ENCODE measurements at regions not wholly inside any gene's neighbourhood (a gene's known extent, or its start where the extent isn't known, plus 50 kb on each side); places are given as distances from the start of the nearest gene placed in this dataset.

DNA sequence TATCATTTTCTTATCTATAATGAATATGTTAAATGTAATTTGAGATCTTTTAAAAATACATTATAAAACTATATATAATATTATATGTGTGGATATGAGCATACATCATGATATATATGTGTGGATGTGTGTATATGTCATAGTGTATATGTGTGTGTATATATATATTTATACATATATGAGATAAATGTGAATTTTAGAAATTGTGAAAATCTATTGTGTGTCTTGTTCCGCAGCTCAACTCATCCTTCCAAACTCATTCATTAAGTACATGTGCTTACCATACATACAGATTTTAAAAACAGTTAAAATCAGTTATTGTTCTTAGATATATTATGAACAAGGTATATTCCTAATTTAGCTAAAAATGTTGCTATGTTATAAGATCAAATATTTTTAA, 435.2 kb upstream of the MIR17HG start:
- H3K9me3 Mint-ChIP-seq (ENCODE audit: unreplicated experiment): peaks cover 2% of the 10 kb centered on the region
- H3K36me3 Mint-ChIP-seq (ENCODE audit: unreplicated experiment): no peaks in the 10 kb centered on the region
- no peak overlapping the region for H3K4me3 Mint-ChIP-seq (ENCODE audit: unreplicated experiment)
- H3K4me1 Mint-ChIP-seq (ENCODE audit: low read depth, unreplicated experiment): no peaks in the 10 kb centered on the region
- peaks cover 3% of the 10 kb centered on the region for H3K27me3 Mint-ChIP-seq (ENCODE audit: unreplicated experiment)
- TF ChIP-seq, protein P1, sequence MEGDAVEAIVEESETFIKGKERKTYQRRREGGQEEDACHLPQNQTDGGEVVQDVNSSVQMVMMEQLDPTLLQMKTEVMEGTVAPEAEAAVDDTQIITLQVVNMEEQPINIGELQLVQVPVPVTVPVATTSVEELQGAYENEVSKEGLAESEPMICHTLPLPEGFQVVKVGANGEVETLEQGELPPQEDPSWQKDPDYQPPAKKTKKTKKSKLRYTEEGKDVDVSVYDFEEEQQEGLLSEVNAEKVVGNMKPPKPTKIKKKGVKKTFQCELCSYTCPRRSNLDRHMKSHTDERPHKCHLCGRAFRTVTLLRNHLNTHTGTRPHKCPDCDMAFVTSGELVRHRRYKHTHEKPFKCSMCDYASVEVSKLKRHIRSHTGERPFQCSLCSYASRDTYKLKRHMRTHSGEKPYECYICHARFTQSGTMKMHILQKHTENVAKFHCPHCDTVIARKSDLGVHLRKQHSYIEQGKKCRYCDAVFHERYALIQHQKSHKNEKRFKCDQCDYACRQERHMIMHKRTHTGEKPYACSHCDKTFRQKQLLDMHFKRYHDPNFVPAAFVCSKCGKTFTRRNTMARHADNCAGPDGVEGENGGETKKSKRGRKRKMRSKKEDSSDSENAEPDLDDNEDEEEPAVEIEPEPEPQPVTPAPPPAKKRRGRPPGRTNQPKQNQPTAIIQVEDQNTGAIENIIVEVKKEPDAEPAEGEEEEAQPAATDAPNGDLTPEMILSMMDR (IDR thresholded peaks at IDR 0.05; ENCODE audit: partially characterized antibody, unreplicated experiment): no peak
- DNase-seq: no peak
- H3K27ac Mint-ChIP-seq (ENCODE audit: unreplicated experiment): no peak overlapping the region

DNA sequence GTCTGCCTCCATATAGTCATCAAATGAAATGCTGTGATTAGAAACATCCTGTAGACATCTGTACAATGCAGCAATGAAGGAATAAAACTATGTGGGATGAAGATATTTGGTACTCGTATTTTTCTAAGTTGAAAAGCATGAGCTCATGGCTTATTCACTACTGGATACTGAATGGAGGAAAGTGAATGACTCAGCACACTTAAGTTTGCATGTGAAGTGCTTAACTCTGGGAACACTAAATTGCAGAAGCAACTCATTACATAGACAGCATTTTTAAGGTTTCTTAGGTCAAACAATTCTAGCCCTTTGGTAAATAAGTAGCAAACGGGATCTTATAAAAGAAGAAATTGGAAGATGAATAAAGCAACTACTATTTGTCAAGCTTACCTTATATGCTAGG, 429.0 kb upstream of the MIR17HG start:
- Mint-ChIP-seq H3K27me3 (ENCODE audit: unreplicated experiment) (peaks cover 2% of the 10 kb centered on the region), H3K4me3 (ENCODE audit: unreplicated experiment) (no peak overlapping the region), H3K27ac (ENCODE audit: unreplicated experiment) (no peak overlapping the region), H3K9me3 (ENCODE audit: unreplicated experiment) (peaks cover 2% of the 10 kb centered on the region), H3K36me3 (ENCODE audit: unreplicated experiment) (no peaks in the 10 kb centered on the region), H3K4me1 (ENCODE audit: low read depth, unreplicated experiment) (no peaks in the 10 kb centered on the region)
- TF ChIP-seq, protein P1 (IDR thresholded peaks at IDR 0.05; ENCODE audit: partially characterized antibody, unreplicated experiment): no peak
- DNase-seq: no peak

DNA sequence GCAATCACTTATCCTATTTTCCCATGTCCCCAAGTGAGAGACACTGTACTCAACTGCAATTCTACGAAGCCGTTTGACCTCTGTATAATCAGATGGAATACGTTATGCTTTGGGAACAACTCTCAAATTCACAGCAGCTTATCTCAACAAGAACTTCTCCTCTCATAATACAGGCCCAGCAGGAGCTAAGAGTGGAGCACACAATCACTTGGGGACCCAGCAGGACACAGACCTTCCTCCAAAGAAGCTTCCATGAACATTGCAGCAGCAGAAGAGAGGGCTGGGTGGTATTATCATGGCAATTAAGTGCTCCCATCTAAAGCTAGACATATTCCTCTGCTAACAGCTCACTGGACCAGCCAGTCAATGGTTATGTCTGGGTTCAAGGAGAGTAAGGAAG, 428.3 kb upstream of the MIR17HG start:
- Mint-ChIP-seq H3K27me3 (ENCODE audit: unreplicated experiment) (peaks cover 2% of the 10 kb centered on the region), H3K4me3 (ENCODE audit: unreplicated experiment) (no peak overlapping the region), H3K27ac (ENCODE audit: unreplicated experiment) (no peak overlapping the region), H3K36me3 (ENCODE audit: unreplicated experiment) (no peaks in the 10 kb centered on the region), H3K9me3 (ENCODE audit: unreplicated experiment) (peaks cover 2% of the 10 kb centered on the region), H3K4me1 (ENCODE audit: low read depth, unreplicated experiment) (no peaks in the 10 kb centered on the region)
- TF ChIP-seq, protein P1 (IDR thresholded peaks at IDR 0.05; ENCODE audit: partially characterized antibody, unreplicated experiment): no peak
- no peak for DNase-seq

DNA sequence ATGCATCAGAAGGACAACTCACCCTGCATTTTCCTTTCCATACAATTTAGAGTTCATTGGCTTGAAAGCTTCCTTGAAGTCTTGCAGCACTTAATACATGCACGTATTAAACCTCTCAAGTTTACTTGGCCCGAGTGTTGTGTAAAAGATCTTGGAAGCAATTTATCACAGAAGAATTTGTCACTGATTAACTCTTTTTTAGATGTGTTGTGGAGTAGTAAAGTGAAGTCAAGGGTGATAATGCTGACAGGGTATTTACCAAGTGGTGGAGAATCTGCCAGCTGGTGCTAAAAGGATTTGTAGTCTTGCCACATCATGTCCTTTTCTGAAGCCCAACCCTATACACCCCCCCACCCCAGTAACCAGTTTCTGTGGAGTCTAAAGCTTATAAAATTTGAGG, 421.0 kb upstream of the MIR17HG start:
- H3K36me3 Mint-ChIP-seq (ENCODE audit: unreplicated experiment): no peaks in the 10 kb centered on the region
- H3K9me3 Mint-ChIP-seq (ENCODE audit: unreplicated experiment): no peaks in the 10 kb centered on the region
- DNase-seq: no peak
- no peak overlapping the region for H3K27ac Mint-ChIP-seq (ENCODE audit: unreplicated experiment)
- H3K4me1 Mint-ChIP-seq (ENCODE audit: low read depth, unreplicated experiment): no peaks in the 10 kb centered on the region
- no peaks in the 10 kb centered on the region for H3K27me3 Mint-ChIP-seq (ENCODE audit: unreplicated experiment)
- TF ChIP-seq, protein P1 (IDR thresholded peaks at IDR 0.05; ENCODE audit: partially characterized antibody, unreplicated experiment): no peak
- no peak overlapping the region for H3K4me3 Mint-ChIP-seq (ENCODE audit: unreplicated experiment)

DNA sequence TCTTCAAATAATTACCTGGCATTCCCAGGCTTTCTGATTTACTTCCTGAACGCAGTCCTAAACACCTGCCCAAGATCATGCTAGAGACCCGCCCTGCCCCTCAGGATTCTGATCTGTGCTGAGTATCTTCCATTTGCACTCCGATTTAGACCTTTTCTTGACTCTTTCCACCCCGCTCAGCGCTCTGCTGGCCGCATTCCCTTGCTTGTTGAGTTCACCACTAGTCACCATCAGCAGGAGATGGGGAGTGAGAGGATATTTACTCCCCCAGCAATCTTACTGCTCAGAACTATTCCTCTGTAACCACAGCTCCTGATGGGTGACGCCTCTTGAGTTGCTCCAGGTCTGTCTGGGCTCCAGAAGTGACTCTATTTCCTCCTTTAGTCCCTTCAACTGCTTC, 419.4 kb upstream of the MIR17HG start:
- DNase-seq: no peak
- Mint-ChIP-seq H3K9me3 (ENCODE audit: unreplicated experiment) (no peaks in the 10 kb centered on the region), H3K27me3 (ENCODE audit: unreplicated experiment) (no peaks in the 10 kb centered on the region), H3K36me3 (ENCODE audit: unreplicated experiment) (no peaks in the 10 kb centered on the region), H3K27ac (ENCODE audit: unreplicated experiment) (no peak overlapping the region), H3K4me1 (ENCODE audit: low read depth, unreplicated experiment) (no peaks in the 10 kb centered on the region), H3K4me3 (ENCODE audit: unreplicated experiment) (no peak overlapping the region)
- TF ChIP-seq, protein P1 (IDR thresholded peaks at IDR 0.05; ENCODE audit: partially characterized antibody, unreplicated experiment): no peak
